G401.6 (cell line): ENCODE measurements at regions not wholly inside any gene's neighbourhood (a gene's known extent, or its start where the extent isn't known, plus 50 kb on each side); places are given as distances from the start of the nearest gene placed in this dataset.
"Not testable (repeated sequence)": the region's sequence is repeated elsewhere in the genome, so short reads cannot be mapped to it uniquely, and the experiment has no call there.

Experiments used
- FAIRE-seq: peaks from 2 replicates; lab custom pipeline; 2012; peaks lifted over from hg19 to GRCh38; lab: Jason Lieb, UNC

DNA sequence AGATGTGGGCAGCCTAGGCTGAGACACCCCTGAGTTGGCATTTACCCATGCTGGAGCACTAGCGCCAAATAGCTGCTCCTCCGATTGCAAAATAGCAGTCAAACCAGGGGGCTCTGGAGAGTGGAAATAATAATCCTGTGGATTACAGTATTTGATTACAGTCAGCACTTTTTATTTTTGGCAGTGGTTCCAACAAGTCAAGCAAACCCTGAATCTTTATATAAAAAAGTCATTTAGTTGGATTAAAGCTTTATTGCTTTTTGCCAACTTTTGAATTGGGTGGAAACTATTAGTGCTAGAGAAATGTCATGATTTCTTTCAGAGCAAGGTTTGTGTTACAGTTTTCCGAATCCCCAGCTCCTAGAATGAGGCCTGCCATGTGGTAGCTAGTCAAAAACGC lies 99.3 kb upstream of the FAM20A start:
- FAIRE-seq: no peak

DNA sequence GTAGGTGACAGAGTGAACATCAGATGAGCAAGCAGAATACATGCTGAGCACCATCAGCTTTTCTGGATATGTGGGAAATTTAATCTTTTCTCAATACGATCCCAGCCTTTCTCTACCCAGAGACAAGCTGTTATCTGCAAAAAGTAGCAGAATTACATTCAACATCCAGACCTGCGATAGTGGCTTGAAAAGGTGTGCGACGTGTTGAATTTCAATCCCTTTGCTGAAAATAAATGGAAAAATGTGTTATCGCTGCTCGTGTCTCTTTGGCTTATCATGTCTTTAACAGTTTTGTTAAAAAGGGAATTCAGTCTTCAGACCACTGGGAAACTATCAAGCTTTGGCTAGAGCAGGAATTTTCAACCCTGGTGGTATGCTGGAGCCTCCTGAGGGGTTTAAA lies 98.8 kb upstream of the FAM20A start:
- FAIRE-seq: no peak

DNA sequence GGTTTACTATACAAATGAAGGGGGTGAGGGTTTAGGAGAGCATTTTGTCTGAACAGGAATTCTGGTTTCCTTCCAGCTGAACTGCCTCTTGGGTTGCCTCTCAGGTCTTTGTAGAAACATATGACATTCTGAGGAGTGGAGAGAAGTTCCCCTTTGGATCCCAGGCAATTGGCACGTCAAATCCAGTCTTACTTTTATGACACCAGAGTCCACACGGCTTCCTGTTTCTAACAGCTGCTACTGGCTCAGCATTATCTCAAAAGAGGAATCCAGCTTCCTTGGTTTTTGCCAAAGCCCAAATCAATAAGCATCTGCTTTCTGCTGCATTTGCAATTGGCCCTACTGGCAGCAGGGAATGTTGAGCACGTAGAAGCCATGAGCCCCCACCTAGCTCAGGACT lies 97.6 kb upstream of the FAM20A start:
- no peak for FAIRE-seq

DNA sequence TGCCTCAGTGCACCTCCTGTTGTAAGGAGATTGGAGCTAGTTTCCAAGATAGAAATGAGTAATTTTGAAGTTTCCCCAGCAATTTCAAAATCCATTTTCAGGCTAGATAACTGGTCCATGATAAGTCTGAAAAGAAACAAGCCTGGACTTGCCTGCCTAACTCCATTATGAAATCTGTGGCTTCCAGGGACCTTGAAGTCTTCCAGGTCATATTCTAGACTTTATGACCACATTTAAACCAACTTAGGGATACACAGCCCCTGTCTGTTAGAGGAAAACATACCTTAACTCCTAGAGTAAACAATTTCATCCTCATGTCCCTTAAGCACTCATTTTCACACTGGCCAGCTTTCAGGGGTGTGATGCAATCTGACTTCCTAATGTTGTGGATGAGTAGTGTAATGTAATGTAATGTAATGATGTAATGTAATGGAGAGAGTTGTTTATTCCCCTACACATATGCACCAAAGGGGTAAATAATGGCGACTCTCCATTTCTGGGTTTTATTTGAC lies 96.7 kb upstream of the FAM20A start:
- no peak for FAIRE-seq

DNA sequence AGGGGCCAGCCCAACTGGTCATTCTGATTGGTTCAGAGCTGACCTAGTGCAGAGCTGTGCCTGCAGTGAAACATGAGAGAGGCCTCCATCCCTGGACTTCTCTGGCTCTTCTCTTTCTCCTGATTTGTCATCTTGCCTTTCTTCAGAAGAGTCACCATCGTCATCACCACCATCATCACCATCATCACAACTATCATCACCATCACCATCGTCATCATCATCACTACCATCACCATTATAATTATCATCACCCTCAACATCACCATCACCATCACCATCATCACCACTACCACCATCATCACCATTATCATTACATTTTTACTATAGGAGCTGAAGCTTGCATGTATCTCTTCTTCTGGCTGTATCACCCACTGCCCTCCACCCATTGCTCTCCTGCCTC lies 94.5 kb upstream of the FAM20A start:
- FAIRE-seq: no peak

DNA sequence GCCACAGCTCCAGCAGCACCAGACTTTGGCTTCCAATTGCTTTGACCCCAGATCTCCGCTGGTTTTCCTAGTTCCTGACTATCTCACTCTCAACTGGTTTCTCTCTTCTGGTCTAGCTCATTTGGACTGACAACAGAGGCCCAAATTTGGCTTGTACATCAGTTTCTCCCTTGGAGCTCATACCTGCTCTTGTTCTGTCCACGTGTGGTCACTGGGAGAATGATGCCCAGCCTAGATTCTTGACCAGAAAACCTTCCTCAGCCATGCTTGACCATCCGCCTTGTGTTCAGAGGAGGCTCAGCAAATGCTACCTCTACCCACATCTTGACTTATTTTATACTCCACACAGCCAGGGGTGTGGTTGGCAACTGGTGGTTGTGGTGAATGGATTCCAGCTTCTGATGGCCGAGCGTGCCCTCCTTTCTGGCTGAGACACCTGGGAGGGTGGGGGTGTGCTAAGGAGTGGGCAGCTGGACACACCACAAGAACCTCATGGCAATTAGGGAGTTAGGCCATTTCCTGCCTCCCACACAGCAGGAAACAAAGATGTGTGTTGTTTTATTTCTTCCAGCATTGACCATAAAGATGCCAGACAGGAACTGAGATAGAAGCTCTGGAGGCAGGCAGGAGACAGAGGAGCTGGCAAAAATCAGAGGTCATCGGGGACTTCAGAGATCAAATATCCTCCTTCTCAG lies 93.8 kb upstream of the FAM20A start:
- FAIRE-seq: no peak

DNA sequence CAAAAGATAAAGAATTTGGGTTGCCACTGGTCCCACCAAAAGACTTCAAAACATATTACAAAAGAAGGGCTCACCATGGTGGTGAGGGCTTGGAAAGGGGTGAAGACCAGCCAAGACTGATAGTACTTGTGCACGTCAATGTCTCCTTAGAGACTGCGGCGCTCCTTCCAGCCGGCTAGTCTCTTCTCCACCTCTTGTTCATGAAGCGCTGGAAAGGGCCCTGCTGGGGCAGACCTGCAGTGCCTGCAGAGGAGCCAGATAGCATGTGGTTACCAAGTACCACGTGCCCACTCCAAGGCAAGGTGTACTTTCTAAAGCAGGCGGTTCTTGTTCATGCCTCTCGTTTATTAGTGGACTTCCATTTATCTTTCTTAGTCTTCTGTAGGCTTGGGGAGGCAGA lies 92.7 kb upstream of the FAM20A start:
- no peak for FAIRE-seq

DNA sequence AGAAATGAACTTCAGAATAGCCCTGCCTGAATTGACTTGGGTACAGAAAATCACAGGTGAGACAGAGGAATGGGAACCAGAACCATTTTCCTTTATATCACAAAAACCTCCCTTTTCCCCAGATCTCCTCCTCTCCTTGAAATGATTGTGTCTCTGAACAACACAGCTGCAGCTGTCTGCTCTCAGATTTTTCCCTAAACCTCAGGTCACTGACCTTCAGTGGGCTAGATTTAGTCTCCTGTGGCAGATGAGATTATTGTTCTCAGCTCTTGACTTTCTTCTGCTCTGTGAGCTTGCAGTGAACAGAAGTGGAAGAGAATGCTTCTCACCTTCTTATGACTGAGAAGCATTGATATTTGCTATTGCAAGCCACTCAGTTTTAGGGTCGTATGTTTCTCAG lies 92.3 kb upstream of the FAM20A start:
- FAIRE-seq: no peak

DNA sequence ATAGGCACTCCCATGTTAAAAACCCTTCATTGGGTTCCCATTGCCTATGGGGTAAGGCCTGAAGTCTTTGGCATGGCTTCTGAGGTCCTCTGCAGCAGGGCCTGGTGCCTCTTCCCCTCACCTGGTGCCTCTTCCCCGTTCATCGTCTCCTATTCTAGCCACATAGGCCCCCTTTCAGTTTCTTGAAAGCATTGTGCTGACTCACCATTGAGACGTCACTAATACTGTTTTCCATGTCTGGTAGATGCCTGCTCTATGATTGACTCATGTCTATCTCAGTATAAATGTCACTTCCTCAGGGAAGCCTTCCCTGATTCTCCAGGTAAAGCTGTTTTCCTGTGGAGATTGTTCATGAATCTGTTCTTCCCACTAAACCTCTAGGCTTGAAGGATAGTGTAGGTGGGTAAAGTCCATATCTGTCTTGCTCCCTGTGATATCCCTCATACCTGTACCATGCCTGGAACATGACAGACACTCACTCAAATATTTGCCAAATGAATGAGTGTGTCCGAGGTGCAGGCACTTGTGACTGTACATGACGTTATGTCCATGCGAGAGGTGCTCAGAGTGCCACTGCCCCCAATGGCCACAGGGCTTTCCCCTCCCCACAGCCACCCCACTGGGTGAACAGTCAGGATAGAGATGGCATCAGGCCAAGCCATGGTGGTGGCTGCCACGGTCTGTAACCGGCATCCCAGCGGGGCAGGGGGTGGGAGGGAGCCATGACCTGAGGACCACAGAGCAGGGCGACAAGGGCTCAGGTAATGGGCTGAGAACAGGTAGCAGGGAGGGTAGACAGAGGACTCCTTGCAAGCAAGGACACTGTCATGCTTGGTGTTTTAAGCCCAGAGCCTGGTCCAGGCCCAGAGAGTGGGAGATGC lies 85.2 kb upstream of the FAM20A start:
- no peak for FAIRE-seq

DNA sequence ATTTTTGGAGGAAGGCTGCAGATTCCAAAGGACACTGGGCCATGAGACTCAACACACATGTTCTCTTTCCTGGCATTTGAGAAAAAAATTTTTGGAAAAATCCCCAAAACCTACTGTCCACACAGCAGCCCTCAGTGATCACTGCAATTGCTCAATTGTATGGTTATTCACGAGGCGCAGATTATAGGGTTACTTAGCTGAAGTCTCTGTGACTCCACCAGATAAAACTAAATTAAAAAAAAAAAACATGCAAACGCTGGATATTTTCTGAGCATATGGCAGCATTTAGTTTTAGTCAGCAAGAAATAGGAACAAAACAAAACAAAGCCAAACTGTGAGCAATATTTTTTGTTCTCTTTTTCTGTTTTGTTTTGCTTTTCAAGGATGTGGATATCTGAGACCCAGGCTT lies 83.8 kb upstream of the FAM20A start:
- no peak for FAIRE-seq

DNA sequence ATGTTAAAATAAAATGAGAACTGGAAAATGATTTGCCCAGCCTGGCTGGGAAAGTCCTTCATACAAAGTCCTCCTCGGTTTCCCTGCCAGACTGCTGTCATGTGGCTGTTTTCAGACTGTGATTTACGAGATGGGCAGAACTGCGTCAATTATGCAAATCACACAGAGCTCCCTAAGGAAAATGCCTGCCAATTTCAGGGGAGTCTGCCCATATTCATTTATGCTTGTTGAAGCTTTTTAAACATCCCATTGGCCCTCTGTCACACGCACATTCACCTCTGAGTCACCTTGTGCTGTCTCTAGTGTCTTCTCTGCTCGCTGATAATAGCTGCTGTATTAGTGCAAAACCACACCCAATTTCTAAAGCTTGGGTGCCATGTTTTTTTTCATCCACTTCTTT lies 81.7 kb upstream of the FAM20A start:
- FAIRE-seq: no peak

DNA sequence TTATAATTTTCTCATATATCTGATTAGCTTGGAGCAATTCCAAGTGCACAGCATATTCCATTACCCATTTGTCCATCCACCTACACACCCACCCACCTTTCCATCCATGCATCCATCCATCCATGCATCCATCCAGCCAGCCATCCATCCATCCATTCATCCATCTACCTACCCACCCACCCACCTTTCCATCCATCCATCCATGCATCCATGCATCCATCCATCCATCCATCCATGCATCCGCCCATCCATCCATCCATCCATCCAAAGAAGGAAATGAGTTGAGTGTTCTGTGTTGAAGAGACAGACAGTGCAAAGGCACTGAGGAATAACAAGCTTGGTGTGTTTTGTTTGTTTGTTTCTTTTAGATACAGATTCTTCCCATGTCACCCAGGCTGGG lies 78.7 kb upstream of the FAM20A start:
- no peak for FAIRE-seq

DNA sequence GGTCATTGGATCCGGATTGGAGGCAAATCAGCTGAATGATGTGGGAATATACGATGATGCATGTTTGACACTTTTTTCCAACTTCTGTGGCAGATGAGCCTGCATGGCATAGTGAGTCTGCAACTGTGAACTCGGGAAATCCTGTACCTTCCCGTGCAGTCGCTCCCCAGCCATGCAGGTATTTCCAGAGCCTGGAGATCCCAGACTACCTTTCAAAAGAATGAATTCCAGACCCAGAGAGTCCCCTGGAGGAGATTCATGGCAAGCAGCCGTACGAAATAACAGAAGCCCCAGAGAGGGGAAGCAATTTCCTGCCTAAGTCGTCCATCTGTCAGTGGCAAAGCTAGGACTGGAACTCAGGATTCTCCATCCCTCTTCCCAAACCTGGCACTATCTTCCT lies 75.7 kb upstream of the FAM20A start:
- no peak for FAIRE-seq

DNA sequence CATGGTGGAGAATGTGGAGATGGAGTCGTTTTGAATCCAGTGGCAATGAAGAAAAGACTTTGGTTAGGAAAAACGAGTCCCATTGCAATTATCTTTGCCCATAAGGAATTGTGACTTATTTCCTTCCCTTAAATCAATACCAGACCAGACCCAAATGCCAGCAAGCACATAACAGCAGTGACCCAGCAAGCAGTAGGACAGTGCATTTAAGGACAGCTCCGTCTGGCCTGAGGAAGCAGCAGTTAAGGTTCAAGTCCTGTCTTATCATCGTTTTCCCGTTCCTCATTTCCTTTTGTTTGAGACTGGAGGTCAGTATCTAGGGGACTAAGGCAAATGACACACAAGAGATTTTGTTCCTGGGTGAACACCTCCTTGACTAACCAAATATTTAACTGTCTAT lies 74.6 kb upstream of the FAM20A start:
- FAIRE-seq: no peak

DNA sequence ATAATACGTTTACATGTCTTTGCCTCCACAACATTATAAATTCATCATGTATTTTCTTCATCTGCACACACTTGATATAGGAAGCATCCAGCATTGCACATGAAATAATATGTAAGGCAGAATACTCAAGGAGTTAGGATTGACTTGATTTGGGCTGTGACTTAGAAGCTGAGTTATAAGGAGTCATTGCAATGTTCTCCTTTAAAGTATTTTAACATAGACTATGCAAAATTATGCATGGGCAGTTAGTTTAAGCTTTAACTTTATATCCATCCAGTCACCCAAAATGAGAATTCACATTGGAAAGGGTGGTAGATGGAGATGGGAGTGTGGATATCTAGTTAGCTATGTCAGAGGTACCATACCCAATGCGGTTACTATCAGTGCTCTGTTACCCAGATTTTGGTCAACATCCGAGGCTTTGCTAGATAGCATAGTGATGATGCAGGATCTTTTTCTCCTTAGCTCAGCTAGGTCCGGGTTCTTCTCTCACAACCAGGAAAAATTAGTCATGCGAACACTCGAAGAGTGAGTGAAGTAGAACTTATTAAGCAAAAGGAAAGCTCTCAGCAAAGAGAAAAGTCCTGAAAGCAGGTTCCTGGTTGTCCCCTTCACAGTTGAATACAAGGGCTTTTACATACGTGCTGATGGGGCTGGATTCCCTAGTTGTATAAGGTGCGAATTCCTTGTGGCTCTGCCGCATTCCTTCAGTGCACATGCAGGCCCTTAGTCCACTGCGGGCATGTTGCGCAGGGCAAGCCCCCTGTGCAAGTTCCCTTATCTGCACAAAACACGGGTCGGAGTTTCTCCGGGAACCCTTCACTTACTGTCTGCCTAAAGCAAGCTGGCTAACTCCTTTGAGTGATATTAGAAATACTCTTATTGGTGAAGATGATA lies 73.1 kb upstream of the FAM20A start:
- no peak for FAIRE-seq

DNA sequence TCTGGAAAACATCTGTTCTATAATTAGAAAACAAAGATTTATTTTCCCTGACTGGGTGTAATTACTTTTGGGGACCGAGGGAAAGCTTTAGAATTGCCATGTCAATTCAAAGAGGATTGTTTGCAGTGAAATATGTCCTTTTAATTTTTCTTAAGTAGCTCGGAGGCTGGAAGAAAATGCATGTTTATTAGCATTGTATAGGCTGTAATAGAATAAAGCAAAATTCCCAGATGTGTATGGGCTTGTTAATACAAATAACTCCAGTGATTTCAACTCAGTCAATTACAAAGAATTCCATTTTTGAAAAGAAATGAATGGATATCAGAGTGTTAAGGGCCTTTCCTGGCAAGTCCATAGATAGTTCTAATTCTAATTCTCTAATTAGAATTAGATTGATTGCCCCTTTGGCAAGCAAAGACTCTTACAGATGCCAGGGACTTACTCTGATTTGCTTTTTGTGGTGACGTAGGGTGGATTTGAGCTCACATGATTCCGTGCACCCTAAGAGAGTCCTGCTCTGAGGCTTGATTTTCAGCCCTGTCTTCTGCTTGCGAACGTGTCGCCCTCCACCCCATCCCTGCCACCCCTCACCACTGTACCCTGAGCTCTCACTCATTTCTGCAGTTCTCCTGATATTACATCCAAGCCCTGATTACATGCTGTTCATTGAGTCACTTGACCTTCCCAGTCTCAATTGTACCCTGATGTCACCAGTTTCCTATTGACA lies 70.0 kb upstream of the FAM20A start:
- FAIRE-seq: no peak

DNA sequence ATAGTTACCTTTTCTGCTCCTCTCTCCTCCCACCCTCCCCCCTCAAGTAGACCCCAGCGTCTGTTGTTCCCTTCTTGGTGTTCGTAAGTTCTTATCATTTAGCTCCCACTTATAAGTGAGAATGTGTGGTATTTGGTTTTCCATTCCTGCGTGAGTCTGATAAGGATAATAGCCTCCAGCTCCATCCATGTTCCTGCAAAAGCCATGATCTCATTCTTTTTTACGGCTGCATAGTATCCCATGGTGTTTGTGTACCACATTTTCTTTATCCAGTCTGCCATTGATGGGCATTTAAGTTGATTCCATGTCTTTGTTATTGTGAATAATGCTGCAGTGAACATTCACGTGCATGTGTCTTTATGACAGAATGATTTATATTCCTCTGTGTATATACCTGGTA lies 65.3 kb upstream of the FAM20A start:
- FAIRE-seq: not testable (repeated sequence)

DNA sequence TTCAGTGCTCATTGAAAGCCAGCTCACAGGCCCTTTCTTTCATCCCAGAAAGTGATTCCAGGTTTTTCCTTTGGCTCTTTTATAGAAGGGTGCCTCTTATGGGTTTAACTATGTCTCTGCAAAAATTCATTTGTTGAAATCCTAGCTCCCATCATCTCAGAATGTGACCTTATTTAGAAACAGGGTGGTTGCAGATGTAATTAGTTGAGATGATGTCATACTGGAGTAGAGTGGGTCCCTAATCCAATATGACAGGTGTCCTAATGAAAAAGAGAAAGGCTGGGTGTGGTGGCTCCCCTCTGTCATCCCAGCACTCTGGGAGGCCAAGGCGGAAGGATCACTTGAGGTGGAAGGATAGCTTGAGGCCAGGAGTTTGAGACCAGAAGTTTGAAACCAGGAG lies 64.2 kb upstream of the FAM20A start:
- FAIRE-seq: no peak

DNA sequence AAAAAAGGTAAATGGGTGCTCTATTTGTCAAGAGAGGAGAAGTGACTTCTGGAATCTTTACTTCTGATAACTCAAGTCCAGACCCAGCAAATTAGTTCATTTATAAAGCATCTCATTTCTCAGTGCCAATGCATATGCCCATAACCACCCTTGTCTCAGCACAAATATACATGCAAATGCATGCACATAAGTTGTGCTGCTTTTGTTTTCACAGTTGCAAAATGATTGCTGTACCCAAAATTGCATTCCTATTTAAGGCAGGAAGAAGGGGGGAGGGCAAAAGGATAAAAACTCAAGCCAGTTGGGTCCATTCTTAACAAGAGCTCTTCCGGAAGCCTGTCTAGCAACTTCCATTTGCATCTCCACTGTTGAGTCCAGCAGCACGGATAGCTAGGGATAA lies 61.3 kb upstream of the FAM20A start:
- no peak for FAIRE-seq

DNA sequence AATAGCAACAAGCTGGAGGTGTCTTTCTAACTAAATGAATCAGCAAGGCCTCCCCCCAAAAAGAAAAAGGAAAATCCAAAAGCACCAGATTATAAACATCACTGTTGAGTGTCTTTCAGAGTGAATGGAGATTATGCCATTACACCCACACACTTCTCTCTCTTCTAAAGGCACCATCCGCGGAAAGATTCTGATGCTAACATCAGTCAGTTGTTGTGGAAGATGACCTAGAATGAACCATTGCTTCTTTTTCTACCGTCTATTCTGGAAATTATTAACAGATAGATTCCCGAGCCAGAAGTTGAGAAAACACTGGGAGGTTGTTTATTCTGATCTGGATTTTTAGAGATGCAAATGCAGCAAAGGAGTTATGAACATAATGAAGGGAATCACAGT lies 60.9 kb upstream of the FAM20A start:
- no peak for FAIRE-seq

DNA sequence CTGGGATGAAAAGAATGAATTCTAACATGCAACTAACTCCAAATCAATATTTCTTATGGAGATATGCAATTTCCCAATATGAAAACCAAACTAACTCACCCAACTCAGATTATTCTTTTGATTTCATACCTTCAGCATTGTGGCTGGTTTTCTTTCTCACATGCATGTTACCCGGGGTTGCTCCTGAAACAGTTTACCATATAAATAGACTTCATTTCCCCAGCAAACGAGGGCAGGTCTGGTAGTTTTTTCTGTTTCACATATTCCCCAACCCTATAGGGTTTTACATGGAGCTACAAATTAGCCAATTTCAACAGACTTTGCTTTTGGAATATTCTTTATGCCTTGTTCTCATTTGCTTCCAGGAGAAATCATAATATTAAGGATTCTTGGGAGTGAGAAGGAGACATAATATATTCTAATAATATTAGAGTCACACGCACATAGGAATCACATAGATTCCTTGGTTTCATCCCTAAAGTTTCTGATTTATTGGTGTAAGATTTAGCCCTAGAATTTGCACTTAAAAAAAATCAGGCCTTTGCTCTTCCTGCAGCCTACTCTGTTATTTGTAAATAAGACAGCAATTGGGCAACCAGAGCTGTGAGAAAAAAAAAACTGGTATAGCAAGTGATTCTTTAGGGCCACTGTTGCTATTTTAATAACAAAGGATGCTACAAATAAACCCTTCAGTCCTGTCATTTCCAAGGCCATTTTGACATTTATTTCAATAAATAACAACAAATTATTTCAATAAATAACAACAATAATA lies 60.3 kb upstream of the FAM20A start:
- no peak for FAIRE-seq
